ENCODE measurements at regions not wholly inside any gene's neighbourhood (a gene's known extent, or its start where the extent isn't known, plus 50 kb on each side); places are given as distances from the start of the nearest gene placed in this dataset.

GRCh38 chr3:82141592-82141991, 380.1 kb upstream of the GBE1 start:
- TF ChIP-seq POLR2AphosphoS5 (IDR thresholded peaks at IDR 0.05; ENCODE audit: low read depth, low read length), result no peak
- TF ChIP-seq REST (IDR thresholded peaks at IDR 0.05; ENCODE audit: insufficient read depth in 1 of 2, low read depth in 2 of 2, low read length in 2 of 2), result no peak
- no peak for TF ChIP-seq SIN3A (IDR thresholded peaks at IDR 0.05; ENCODE audit: borderline replicate concordance, insufficient read depth, low read length)
